ENCODE measurements at regions not wholly inside any gene's neighbourhood (a gene's known extent, or its start where the extent isn't known, plus 50 kb on each side); places are given as distances from the start of the nearest gene placed in this dataset.

DNA sequence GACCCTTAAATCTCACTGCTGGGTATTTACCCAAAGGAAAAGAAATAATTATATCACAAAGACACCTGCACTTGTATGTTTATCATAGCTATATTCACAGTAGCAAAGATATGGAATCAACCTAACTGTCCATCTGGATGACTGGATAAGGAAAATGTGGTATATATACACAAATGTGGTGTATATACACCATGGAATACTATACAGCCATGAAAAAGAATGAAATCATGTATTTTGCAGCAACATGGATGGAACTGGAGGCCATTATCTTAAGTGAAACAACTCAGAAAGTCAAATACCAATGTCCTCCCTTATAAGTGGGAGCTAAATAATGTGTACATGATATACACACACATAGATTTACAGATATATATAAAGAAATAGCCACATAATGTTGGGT, 168.2 kb downstream of the SH2D4B start:
- no peak for DNase-seq (ENCODE audit: low spot score)
- Histone ChIP-seq H4K20me1 (ENCODE audit: insufficient read depth, poor library complexity, severe bottlenecking) (no peaks in the 10 kb centered on the region), H3K4me2 (no peak overlapping the region), H3K9me2 (replicated peaks; ENCODE audit: insufficient read depth) (no peaks in the 10 kb centered on the region), H3K4me3 (no peak overlapping the region), H3K36me3 (replicated peaks; ENCODE audit: insufficient read depth, low read depth) (no peaks in the 10 kb centered on the region), H2AFZ (no peak overlapping the region), H3K27ac (no peak overlapping the region), H3K27me3 (no peaks in the 10 kb centered on the region), H3K79me2 (no peaks in the 10 kb centered on the region), H3K4me1 (ENCODE audit: insufficient read depth) (no peaks in the 10 kb centered on the region), H3K9me3 (ENCODE audit: low read depth) (no peaks in the 10 kb centered on the region)
- TF ChIP-seq EZH2phosphoT487 (IDR thresholded peaks at IDR 0.05; ENCODE audit: low read depth, severe bottlenecking, unreplicated experiment) (no peak), EZH2 (IDR thresholded peaks at IDR 0.05; ENCODE audit: borderline replicate concordance) (no peak)
- TF ChIP-seq, protein P1, sequence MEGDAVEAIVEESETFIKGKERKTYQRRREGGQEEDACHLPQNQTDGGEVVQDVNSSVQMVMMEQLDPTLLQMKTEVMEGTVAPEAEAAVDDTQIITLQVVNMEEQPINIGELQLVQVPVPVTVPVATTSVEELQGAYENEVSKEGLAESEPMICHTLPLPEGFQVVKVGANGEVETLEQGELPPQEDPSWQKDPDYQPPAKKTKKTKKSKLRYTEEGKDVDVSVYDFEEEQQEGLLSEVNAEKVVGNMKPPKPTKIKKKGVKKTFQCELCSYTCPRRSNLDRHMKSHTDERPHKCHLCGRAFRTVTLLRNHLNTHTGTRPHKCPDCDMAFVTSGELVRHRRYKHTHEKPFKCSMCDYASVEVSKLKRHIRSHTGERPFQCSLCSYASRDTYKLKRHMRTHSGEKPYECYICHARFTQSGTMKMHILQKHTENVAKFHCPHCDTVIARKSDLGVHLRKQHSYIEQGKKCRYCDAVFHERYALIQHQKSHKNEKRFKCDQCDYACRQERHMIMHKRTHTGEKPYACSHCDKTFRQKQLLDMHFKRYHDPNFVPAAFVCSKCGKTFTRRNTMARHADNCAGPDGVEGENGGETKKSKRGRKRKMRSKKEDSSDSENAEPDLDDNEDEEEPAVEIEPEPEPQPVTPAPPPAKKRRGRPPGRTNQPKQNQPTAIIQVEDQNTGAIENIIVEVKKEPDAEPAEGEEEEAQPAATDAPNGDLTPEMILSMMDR (IDR thresholded peaks at IDR 0.05; ENCODE audit: poor library complexity), result no peak

DNA sequence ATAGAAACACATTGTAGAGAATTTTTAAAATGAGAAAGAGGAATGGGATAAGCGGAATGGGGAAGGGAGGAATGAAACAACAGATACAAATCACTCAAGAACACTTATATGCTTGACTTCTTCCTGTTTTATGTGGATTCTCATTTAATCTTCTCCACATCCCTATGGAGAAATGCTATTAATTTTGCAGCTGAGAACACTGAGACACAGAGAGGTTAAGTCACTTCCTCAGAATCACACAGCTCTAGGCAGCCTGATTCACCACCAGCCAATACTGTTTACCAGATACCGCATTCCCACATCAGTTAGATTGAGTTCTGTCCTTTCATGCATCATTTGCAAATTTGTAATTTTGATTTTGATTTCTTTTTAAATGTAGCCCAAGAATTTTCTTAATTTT, 170.5 kb downstream of the SH2D4B start:
- TF ChIP-seq, protein P1 (IDR thresholded peaks at IDR 0.05; ENCODE audit: poor library complexity), result no peak
- TF ChIP-seq EZH2 (IDR thresholded peaks at IDR 0.05; ENCODE audit: borderline replicate concordance), result no peak
- no peak for TF ChIP-seq EZH2phosphoT487 (IDR thresholded peaks at IDR 0.05; ENCODE audit: low read depth, severe bottlenecking, unreplicated experiment)
- H3K79me2 ChIP-seq, result no peaks in the 10 kb centered on the region
- H3K27ac ChIP-seq, result no peak overlapping the region
- H3K4me2 ChIP-seq, result no peak overlapping the region
- H3K4me1 ChIP-seq (ENCODE audit: insufficient read depth), result no peaks in the 10 kb centered on the region
- H3K9me3 ChIP-seq (ENCODE audit: low read depth), result no peaks in the 10 kb centered on the region
- WGBS (ENCODE audit: low lambda C conversion rate, missing lambda C conversion rate), result 97% methylated on average over 2 of the region's 2 CpGs
- H4K20me1 ChIP-seq (ENCODE audit: insufficient read depth, poor library complexity, severe bottlenecking), result no peaks in the 10 kb centered on the region
- H3K36me3 ChIP-seq (replicated peaks; ENCODE audit: insufficient read depth, low read depth), result no peaks in the 10 kb centered on the region
- H3K9me2 ChIP-seq (replicated peaks; ENCODE audit: insufficient read depth), result no peaks in the 10 kb centered on the region
- no peak overlapping the region for H2AFZ ChIP-seq
- no peaks in the 10 kb centered on the region for H3K27me3 ChIP-seq
- H3K4me3 ChIP-seq, result no peak overlapping the region
- DNase-seq (ENCODE audit: low spot score), result no peak

DNA sequence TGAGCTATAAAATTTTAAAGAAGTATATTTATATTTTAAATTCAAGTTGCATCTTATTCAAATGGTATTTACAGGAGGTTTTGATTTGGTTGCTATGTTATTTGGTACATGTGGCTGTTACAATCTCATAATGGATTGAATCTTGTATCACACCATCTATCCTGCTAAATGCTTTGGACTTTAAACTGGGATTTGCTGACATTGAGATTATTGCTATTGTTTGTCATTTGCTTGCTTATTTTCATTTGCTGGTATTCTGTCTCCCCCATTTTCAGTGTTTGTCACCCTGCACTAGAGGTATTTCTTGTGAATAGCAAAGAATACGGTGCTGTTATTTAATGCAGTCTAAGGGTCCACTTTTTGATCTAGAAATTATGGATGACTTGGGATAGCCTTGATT, 171.1 kb downstream of the SH2D4B start:
- H3K9me3 ChIP-seq (ENCODE audit: low read depth), result no peaks in the 10 kb centered on the region
- WGBS (ENCODE audit: low lambda C conversion rate, missing lambda C conversion rate), result 85% methylated on average over 1 of the region's 1 CpG
- H3K4me1 ChIP-seq (ENCODE audit: insufficient read depth), result no peaks in the 10 kb centered on the region
- no peaks in the 10 kb centered on the region for H4K20me1 ChIP-seq (ENCODE audit: insufficient read depth, poor library complexity, severe bottlenecking)
- no peaks in the 10 kb centered on the region for H3K27me3 ChIP-seq
- H3K27ac ChIP-seq, result no peak overlapping the region
- H3K4me2 ChIP-seq, result no peak overlapping the region
- H3K36me3 ChIP-seq (replicated peaks; ENCODE audit: insufficient read depth, low read depth), result no peaks in the 10 kb centered on the region
- H3K79me2 ChIP-seq, result no peaks in the 10 kb centered on the region
- no peak overlapping the region for H2AFZ ChIP-seq
- TF ChIP-seq EZH2 (IDR thresholded peaks at IDR 0.05; ENCODE audit: borderline replicate concordance), result no peak
- TF ChIP-seq EZH2phosphoT487 (IDR thresholded peaks at IDR 0.05; ENCODE audit: low read depth, severe bottlenecking, unreplicated experiment), result no peak
- TF ChIP-seq, protein P1 (IDR thresholded peaks at IDR 0.05; ENCODE audit: poor library complexity), result no peak
- no peak overlapping the region for H3K4me3 ChIP-seq
- no peak for DNase-seq (ENCODE audit: low spot score)
- H3K9me2 ChIP-seq (replicated peaks; ENCODE audit: insufficient read depth), result no peaks in the 10 kb centered on the region

DNA sequence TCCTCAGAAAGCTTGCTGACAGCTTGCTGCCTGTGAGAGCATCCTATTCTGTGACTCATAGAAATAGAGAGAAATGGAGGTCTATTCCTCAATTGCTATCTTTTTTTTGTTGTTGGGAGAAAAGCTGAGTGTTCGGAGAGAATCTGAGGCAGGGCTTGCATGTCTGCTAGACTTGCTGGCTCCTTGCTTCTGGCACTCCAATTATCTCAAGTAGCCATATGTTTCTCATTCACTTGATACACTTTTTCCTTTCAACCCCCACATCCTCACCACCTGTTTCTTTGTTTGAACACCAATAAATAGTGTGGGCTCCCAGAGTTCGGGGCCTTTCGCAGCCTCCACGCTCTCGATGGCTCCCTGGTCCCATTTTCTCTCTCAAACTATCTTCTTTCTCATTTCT, 172.2 kb downstream of the SH2D4B start:
- no peak overlapping the region for H2AFZ ChIP-seq
- no peaks in the 10 kb centered on the region for H3K36me3 ChIP-seq (replicated peaks; ENCODE audit: insufficient read depth, low read depth)
- no peaks in the 10 kb centered on the region for H3K9me2 ChIP-seq (replicated peaks; ENCODE audit: insufficient read depth)
- H3K4me2 ChIP-seq, result no peak overlapping the region
- no peaks in the 10 kb centered on the region for H3K27me3 ChIP-seq
- TF ChIP-seq, protein P1 (IDR thresholded peaks at IDR 0.05; ENCODE audit: poor library complexity), result no peak
- TF ChIP-seq EZH2 (IDR thresholded peaks at IDR 0.05; ENCODE audit: borderline replicate concordance) (no peak), EZH2phosphoT487 (IDR thresholded peaks at IDR 0.05; ENCODE audit: low read depth, severe bottlenecking, unreplicated experiment) (no peak)
- 70% methylated on average over 5 of the region's 5 CpGs for WGBS (ENCODE audit: low lambda C conversion rate, missing lambda C conversion rate)
- no peaks in the 10 kb centered on the region for H4K20me1 ChIP-seq (ENCODE audit: insufficient read depth, poor library complexity, severe bottlenecking)
- no peak overlapping the region for H3K4me3 ChIP-seq
- H3K4me1 ChIP-seq (ENCODE audit: insufficient read depth), result no peaks in the 10 kb centered on the region
- DNase-seq (ENCODE audit: low spot score), result no peak
- H3K27ac ChIP-seq, result no peak overlapping the region
- H3K9me3 ChIP-seq (ENCODE audit: low read depth), result no peaks in the 10 kb centered on the region
- H3K79me2 ChIP-seq, result no peaks in the 10 kb centered on the region
